GM19043 (cell line): ENCODE measurements at regions not wholly inside any gene's neighbourhood (a gene's known extent, or its start where the extent isn't known, plus 50 kb on each side); places are given as distances from the start of the nearest gene placed in this dataset.

Experiments
- ATAC-seq: cut with Tn5 transposase; IDR thresholded peaks from one replicate; pipeline ENCODE4 v1.9.1; 2021; ENCODE audit warnings: low read depth; ENCODE audit not compliant: unreplicated experiment

DNA sequence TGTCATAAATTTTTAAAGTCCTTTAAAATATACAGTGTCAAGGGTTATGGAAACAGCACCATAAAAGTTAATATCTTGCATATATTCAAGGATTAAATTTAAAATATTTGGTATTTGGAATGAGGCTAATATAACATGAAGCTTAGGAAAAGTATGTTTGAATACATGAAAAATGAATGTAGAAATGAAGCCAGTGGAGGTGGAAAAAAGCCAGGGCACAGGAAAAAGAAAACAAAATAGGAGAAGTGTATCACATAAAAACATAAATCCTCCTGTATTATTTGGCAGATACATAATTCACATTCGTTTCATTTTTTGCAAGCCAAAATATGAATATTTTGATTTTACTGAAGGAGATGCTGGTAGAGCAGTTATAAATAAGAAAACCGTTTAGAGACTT lies 587.0 kb upstream of the ZNF608 start:
- no peak for ATAC-seq

DNA sequence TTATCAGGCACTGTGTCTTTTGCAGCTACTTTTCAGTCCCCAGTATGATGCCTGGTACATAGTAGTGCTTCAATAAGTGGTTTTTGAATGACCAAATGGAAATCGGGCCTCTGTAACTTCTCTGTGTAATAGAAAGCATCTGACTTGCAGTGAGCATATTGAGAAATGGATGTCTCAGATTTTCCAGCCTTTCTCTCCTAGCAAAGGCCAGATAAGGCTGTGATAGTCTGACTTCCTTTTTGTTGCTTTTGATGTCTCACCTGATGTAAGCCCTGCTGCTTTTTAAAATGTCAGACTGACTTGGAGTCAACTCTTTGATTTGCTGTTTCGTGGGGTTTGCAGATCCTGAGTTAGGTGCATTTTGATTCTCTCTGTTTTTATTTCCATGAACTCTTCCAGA lies 590.0 kb upstream of the ZNF608 start:
- ATAC-seq, result no peak

DNA sequence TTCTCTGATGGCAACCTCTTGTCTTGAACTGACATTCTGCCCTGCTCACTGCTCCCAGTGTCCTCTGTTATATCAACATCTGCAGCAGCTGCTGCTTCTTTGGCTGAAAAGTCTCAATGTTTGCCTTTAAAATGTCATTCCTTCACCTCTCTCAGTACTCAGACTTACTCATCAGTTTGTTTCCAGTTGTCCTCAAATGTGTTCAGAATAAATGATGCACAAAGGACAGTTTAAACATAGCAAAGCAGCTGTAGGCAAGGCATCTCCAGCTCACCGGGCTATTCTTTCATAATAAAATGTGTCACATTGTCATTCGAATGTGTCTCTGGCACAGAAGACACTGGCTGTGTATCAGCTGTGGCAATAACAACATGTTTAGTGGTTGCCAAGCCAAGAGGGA lies 590.9 kb upstream of the ZNF608 start:
- no peak for ATAC-seq

DNA sequence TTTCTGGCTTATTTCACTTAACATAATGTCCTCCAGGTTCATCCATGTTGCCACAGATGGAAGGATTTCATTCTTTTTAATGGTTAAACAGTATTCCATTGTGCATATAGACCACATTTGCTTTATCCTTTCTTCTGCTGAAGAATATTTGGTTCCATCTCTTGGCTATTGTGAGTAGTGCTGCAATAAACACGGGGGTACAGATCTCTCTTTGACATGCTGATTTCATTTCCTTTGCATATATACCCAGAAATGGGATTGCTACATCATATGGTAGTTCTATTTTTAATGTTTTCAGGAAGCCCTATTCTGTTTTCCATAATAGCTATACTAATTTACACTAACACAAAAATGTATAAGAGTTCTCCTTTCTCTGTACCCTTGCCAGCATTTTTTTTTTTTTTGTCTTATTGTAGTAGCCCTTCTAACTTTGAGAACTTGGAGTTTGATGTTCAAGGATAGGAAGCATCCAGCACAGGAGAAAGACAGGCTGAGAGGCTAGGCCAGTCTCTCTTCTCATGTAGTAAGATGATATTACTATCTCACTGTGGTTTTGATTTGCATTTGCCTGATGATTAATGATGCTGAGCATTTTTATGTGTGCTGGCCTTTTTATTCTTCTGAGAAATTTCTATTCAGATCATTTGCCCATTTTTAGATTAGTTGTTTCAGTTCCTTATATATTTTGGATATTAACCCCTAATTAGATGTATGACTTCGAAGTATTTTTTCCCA lies 592.2 kb upstream of the ZNF608 start:
- no peak for ATAC-seq

DNA sequence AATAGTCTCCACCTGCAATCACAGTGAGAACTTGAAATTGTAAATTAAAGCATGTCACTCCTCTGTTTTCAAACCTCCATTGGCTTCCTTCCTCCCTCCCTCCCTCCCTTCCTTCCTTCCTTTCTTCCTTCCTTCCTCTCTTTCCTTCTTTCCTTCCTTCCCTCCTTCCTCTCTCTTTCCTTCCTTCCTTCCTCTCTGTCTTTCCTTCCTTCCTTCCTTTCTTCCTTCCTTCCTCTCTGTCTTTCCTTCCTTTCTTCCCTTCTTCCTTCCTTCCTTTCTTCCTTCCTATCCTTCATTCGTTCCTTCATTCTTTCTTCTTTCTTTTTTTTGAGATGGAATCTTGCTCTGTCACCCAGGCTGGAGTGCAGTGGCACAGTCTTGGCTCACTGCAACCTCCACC lies 595.0 kb upstream of the ZNF608 start:
- ATAC-seq, result no peak

DNA sequence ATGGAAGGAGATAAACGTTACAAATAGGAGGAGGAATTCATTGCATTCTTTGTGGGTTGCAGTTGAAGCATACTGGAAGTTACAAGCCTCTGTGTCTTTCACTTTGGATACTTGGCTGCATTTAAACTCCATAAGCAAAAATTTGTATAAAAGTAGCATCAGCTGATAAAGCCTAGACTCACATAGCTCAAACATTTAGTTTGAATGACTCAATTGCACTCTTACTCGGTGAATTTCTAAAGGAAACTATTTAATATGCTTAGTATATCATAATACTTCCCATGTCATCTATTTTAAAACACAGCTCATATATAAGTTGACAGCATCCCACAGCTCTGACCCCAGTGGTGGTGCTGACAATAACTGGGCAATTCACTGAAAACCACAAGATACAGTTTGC lies 596.6 kb upstream of the ZNF608 start:
- ATAC-seq, result no peak

DNA sequence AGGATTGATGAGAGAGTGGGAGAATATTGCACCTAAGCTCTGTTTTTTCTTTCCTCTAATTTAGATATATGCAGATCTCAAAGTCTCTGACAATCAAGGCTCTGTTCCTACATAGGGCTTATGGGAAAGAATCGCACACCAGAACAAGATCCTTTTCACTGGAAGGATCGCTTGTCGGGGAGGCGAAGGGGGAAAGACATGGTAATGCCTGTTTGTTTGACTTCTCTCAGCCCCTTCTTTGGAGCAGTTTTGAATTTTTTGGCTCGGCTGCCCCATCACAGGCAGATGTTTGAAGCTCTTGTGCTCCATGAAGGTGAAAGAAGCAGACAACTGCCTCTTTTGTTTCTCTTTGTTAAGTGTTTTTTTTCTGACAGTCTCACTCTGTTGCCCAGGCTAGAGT lies 599.9 kb upstream of the ZNF608 start:
- ATAC-seq, result no peak

DNA sequence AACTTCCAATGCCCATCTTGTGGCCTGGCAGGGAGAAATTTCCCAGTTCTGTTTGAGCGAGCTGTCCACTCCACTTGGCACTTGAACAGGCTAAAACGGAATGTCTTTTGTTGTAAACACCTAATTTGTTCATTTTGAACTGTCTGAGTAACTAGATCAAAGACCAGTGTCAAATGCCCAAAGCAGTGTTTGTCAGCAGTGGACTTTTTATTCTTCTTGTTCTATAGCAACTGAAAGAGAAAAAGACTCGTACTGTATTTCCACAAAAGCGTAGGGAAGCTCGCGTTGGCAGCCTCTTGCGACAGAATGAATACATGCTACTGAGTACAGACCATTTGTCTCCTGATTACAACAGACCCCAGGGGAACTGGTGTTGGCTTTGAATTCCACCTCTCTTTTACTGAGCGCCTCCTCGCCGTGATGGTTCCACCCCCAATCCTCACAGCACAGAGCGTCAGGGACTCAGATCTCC lies 601.8 kb upstream of the ZNF608 start:
- ATAC-seq, result no peak

DNA sequence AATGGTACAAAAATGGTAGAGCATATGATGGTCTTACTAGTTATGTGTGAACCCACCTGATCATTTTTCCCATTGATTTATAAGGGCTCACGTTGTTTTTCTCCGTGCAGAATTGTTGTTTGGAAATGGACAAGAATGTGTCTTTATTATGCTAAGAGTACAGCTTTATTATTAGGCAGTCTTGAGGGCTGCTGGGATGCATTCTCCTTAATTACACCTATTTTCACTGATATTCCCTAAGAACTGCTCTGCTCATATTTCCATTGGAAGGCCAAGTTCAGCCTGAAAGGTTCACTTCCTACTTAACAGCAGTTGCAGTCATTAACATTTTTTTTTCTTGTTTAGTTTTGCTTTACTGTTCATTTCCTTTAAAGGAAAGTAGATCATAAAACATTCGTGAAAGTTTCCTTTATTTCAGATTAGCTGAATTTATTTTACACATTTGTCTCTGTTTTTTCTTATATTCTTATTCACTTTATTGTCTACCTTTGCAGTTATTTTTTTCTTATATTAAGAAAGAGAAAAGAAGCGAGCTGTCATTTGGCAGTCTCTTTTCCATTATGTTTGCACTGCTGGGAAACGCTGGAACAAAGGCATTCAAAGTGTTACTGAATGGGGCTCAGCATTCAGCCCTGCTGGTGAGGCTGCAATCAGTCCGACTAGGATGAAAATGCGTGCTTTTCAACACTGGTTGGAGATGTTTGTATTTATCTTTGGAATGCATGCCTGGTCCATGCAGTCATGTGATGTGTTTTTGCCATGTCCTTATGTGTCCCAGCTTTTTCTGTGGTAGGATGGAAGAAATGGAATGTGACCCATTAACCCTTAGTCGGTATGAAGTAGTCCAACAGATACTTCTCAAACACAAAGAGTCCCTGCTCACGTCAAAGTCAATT lies 602.7 kb upstream of the ZNF608 start:
- ATAC-seq, result no peak

DNA sequence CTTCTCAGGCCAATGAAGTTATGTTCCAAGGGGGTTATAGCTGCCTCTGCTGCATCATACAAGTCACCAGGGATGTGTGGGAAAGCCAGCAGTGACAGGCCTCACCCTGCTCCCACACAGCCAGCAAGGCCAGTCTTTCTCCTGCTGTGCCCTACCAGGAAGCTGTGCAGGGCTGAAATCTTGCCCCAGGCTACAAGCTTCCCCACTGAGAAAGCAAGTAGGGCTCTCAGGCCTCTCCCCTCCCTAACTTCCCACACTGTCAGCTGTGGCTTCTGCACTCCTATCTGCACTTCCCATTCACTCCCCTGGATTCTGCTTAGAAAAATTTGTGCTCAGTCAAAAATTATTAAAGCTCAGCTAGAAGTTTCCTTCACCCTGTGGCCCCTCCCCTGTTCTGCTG lies 611.2 kb upstream of the ZNF608 start:
- ATAC-seq, result no peak

DNA sequence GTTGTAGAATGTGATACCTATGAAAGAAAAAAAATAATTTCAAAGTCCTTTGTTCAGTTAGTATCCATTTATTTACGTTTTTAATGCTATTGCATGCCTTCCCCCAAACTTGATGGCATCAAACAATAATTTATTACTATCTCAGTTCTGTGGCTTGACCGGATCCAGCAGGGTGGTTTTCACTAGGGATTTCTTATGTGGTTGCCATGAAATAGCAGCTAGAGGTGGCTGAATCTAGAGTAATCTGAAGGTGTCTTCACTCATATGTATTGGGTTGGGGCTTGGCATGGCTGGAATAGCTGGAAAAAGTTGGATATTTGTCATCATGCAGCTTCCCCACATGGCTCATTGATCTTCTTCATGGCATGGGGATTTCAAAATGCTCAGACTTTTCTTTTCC lies 619.3 kb upstream of the ZNF608 start:
- no peak for ATAC-seq

DNA sequence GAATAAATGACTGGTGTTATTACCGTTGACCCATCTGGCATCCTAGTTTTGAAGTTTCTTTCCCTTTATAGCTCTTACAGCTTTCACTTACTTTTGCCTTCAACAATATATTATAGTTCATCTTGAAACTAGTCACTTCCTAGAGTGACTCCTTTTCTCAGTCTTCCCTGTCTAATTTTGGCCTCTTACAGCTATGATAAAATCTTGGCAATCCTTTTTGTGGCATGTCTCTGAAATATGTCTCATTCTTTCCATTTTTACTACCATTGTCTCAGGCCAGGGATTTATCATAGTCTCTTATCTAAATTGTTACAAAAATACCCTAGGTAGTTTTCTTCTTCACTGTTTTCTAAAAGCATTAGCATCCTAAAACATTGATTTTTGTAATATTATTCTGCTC lies 621.3 kb upstream of the ZNF608 start:
- no peak for ATAC-seq

DNA sequence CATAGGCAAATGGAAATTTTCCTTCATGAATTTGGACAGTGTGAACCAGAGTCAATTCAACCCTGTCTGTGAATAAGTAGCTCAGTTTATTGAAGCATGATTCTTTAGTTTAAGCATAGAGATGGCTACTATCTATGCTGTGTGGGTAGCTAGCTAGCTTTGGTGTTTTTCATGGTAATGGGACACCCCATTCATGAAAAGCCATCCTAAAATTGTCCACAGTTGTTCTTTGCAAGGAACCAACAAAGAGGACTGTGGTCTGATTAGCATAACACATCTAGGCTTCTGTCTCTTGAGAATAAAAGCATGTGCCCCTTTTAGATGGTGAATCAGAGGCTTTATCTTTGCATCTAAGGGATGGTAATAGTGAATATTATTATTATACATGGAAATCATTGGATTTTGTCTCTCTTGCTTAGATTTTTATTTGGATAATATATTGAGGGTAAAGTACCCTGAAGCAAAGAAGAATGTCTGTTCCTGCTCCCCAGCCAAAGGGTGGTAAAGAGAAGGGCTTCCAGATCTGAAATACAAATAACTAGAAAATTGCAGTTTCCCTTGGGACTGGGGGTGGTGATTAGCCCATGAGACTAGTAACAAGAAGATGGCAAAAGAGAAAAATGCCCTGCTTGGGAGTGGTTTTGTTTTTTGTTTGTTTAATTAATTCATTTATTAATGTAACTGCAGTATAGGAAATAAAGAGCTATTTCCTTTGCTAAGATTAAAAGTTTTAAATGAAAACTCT lies 624.2 kb upstream of the ZNF608 start:
- no peak for ATAC-seq

DNA sequence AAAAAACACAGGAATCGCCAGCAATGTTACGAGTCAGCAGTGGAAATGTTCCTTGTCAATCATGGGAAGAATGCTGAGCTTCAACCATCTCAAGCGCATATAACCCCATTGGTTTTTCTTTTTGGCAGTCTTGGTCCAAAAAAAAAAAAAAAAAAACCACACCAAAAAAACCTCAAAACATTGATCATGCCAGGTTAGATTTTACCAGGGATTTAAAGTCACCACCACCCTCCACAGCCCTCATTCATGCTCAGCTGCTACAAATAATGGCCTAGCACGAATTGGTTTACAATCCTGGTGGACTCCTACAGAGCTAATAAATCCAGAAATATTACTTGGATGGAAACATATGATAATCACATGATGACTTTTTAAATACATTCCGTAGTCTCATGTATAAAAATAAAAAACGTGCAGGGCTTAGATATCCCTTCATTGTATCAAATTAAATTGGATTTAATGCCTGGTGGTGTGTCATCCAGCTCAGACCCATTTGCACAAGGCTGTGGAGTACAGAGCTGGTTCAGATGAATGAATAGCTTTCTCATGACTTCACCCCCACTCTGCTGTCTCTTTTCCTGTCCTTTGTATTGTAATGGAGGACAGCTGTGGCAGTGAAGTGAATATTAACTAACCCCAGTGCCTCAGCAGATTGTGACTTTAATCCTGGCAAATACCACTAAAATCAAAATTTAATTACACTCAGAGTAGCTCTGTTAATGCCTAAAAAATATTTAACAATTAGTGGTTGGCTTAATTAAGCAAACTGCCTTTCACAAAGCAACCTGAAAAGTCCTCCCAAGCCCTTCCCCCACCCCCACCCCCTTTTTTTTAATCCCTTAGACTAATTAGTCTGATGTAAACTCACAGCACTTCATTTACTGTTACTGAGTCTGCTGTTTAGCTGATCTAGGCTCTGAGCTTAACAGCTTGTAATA lies 626.5 kb upstream of the ZNF608 start:
- no peak for ATAC-seq

DNA sequence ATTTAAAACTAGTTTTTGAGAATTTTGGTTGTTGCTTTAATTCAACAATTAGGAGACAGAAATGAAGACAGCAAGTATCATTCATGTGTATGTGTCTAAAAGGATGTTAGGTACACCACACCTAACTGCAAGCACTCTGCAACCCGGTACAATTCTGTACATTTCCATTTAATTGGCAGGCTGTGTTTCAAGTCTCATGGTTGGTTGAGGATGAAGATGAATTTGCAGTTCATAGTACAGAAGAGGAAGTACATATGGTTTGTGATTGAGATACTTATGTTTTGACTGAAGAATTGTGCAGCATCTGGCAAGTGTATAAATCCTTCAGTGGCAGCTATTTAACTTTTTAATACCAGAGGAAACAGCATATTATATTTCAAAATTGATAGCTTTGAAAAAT lies 628.7 kb upstream of the ZNF608 start:
- no peak for ATAC-seq

DNA sequence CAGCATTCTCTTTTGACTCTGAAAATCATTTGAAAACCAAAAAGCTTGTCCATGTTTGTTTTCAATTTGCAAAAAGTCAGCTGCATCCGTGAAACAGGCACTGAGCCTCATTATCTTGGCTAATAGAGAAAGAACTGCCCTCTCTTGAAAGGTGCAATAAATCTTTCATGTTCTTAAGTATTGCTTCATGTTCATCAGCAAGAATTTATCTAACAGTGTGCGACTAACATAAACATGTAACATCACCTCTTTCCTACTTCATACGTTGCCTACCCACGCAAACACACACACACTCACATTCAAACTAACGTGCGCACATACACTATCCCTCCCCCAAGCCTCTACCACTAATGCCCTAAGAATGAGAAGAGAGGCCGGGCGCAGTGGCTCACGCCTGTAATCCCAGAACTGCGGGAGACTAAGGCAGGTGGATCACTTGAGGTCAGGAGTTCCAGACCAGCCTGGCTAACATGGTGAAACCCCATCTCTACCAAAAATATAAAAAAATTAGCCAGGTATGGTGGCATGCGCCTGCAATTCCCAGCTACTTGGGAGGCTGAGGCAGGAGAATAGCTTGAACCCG lies 629.7 kb upstream of the ZNF608 start:
- ATAC-seq, result no peak

DNA sequence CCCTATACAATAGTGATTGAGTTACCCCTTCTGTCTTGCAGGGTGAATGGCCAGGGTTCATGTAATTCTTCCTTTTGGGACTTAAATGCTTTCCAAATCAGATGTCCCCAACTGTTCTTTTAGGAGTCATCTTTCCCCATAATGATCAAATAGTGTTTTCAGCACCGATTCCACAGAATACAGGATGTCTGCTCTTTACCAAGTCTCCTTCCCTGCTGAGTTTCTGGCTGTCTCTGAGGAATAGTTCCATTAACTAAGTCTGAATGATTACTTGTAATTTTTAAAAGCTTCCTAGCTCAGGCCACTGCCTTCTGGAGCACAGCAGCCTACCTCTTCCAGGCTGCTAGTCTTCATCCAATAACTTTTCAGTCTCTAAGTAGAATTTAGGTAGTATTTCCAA lies 630.7 kb upstream of the ZNF608 start:
- no peak for ATAC-seq

DNA sequence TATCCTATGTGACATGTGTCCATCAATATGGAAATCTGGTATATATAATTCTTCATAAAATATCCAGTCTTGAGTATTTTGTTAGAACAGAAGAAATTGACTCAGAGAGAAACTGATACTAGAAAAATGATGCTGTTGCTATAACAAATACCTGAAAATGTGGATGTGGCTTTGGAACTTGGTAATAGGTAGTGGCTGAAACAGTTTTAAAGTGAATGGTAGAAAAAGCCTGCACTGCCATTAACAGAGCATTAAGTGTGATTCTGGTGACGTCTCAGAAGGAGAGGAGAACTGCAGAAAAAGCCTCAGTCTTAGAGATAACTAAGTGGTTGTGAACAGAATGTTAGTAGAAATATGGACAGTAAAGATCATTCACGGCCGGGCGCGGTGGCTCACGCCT lies 634.9 kb upstream of the ZNF608 start:
- ATAC-seq, result no peak

DNA sequence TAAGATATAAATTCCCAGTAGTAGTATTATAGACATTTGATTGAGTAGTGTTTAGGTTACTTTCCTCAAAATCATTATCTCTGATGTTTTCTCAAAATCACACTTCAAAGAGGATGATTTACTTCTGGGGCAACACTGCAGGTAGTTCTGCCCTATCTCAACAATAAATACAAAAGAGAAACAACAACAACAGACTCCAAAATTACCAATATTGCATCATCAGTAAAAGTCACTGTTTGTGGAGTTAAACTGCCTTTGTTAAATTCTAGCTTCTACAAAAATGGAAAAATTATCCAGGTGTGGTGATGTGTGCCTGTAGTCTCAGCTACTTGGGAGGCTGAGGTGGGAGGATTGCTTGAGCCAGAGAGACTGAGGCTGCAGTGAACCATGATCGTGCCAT lies 637.6 kb upstream of the ZNF608 start:
- ATAC-seq, result no peak

DNA sequence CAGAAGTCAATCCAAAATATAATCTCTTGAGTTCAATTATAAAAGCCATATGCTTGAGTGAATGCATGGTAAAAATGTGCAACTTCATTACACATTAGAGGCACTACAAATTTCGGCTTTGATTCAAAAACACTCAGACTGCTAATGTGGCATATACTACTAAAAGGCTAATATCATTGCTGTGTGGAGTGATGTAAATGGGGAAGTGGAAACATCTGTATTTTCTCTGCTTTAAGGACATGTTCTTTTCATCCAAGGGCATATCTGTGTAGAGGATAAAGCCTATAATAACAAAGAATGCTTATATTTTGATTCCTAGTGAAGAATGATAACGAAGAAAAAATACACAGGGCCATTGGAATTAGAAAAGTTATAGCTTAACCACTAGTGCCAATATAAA lies 643.9 kb upstream of the ZNF608 start:
- no peak for ATAC-seq
